ENCODE measurements at regions not wholly inside any gene's neighbourhood (a gene's known extent, or its start where the extent isn't known, plus 50 kb on each side); places are given as distances from the start of the nearest gene placed in this dataset.

DNA sequence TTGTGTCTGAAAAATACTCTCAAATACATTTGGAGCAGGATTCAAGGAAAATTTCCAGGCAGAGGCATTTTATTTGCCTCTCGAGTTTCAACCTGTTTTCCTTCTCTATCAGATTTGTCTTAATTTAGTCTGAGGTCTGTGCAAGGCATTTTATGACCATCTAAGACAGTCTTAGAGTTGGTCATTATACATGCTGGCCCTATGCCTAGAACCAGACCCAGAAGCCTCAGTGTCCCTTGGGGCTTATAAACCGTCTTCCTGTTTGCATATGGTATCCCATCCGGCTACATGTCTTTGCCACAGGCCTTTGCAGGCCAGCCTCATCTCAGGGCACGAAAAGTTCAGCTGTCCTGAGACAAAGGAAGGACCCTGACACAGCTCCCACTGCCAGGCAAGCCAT lies 346.1 kb downstream of the SIPA1L2 start:
- no peak overlapping the region for H3K9ac ChIP-seq (ENCODE audit: low read length)
- H3F3A ChIP-seq (ENCODE audit: insufficient read depth, low read length, poor library complexity, severe bottlenecking) = no peaks in the 10 kb centered on the region
- H3K36me3 ChIP-seq (ENCODE audit: insufficient read depth, low read length) = no peaks in the 10 kb centered on the region
- no peak overlapping the region for H2AFZ ChIP-seq (ENCODE audit: low read depth, low read length)
- H3K9me2 ChIP-seq (ENCODE audit: insufficient read depth, low read length) = no peaks in the 10 kb centered on the region
- no peaks in the 10 kb centered on the region for H3K79me2 ChIP-seq (replicated peaks; ENCODE audit: insufficient read depth, low read length)
- H3K27ac ChIP-seq (ENCODE audit: low read length) = no peak overlapping the region
- no peak overlapping the region for H3K4me3 ChIP-seq (ENCODE audit: low read length)
- no peaks in the 10 kb centered on the region for H3K27me3 ChIP-seq (ENCODE audit: insufficient read depth, low read depth, low read length)
- no peak overlapping the region for H3K4me2 ChIP-seq (ENCODE audit: low read length)
- H4K20me1 ChIP-seq (ENCODE audit: insufficient read depth) = no peaks in the 10 kb centered on the region
- TF ChIP-seq POLR2AphosphoS5 (IDR thresholded peaks at IDR 0.05) = no peak
- no peak for TF ChIP-seq TAF1 (IDR thresholded peaks at IDR 0.05; ENCODE audit: low read depth)
- TF ChIP-seq MXI1 (conservative IDR thresholded peaks at IDR 0.05; ENCODE audit: poor library complexity, severe bottlenecking) = no peak
- TF ChIP-seq RAD21 (conservative IDR thresholded peaks at IDR 0.05) = no peak
- TF ChIP-seq, protein P1, sequence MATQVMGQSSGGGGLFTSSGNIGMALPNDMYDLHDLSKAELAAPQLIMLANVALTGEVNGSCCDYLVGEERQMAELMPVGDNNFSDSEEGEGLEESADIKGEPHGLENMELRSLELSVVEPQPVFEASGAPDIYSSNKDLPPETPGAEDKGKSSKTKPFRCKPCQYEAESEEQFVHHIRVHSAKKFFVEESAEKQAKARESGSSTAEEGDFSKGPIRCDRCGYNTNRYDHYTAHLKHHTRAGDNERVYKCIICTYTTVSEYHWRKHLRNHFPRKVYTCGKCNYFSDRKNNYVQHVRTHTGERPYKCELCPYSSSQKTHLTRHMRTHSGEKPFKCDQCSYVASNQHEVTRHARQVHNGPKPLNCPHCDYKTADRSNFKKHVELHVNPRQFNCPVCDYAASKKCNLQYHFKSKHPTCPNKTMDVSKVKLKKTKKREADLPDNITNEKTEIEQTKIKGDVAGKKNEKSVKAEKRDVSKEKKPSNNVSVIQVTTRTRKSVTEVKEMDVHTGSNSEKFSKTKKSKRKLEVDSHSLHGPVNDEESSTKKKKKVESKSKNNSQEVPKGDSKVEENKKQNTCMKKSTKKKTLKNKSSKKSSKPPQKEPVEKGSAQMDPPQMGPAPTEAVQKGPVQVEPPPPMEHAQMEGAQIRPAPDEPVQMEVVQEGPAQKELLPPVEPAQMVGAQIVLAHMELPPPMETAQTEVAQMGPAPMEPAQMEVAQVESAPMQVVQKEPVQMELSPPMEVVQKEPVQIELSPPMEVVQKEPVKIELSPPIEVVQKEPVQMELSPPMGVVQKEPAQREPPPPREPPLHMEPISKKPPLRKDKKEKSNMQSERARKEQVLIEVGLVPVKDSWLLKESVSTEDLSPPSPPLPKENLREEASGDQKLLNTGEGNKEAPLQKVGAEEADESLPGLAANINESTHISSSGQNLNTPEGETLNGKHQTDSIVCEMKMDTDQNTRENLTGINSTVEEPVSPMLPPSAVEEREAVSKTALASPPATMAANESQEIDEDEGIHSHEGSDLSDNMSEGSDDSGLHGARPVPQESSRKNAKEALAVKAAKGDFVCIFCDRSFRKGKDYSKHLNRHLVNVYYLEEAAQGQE (IDR thresholded peaks at IDR 0.05; ENCODE audit: borderline replicate concordance) = no peak
- no peak for TF ChIP-seq EZH2 (IDR thresholded peaks at IDR 0.05; ENCODE audit: borderline replicate concordance, insufficient read depth, low read length, poor library complexity, severe bottlenecking)
- TF ChIP-seq, protein P2, sequence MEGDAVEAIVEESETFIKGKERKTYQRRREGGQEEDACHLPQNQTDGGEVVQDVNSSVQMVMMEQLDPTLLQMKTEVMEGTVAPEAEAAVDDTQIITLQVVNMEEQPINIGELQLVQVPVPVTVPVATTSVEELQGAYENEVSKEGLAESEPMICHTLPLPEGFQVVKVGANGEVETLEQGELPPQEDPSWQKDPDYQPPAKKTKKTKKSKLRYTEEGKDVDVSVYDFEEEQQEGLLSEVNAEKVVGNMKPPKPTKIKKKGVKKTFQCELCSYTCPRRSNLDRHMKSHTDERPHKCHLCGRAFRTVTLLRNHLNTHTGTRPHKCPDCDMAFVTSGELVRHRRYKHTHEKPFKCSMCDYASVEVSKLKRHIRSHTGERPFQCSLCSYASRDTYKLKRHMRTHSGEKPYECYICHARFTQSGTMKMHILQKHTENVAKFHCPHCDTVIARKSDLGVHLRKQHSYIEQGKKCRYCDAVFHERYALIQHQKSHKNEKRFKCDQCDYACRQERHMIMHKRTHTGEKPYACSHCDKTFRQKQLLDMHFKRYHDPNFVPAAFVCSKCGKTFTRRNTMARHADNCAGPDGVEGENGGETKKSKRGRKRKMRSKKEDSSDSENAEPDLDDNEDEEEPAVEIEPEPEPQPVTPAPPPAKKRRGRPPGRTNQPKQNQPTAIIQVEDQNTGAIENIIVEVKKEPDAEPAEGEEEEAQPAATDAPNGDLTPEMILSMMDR (IDR thresholded peaks at IDR 0.05; ENCODE audit: poor library complexity, severe bottlenecking) = no peak
- no peak for TF ChIP-seq SMC3 (conservative IDR thresholded peaks at IDR 0.05; ENCODE audit: poor library complexity)
- no peak for TF ChIP-seq EP300 (conservative IDR thresholded peaks at IDR 0.05; ENCODE audit: poor library complexity, severe bottlenecking)
- no peaks in the 10 kb centered on the region for H3K9me3 ChIP-seq (ENCODE audit: low read length)

DNA sequence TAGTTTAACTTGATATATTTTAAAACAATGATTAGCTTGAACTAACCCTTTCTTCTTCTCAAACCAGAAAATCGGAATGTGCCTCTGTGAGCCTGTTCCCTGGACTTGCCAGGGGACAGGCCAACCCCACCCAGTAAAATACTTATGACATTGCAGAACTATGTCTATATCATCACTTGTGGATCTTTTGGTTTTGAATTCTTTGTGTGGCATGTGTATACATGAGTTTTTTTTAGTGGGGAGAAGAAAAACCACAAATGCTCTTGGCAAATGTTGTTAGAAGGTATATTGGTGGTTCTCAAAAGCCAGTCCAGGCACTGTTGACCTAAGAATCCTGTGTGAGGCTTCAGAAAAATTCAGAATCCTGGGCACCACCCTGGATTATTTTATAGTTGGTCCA lies 347.4 kb downstream of the SIPA1L2 start:
- H3K27ac ChIP-seq (ENCODE audit: low read length) = no peak overlapping the region

More for the DNA sequence above, 347.4 kb downstream of the SIPA1L2 start:
- no peaks in the 10 kb centered on the region for H3F3A ChIP-seq (ENCODE audit: insufficient read depth, low read length, poor library complexity, severe bottlenecking)
- no peak overlapping the region for H3K4me2 ChIP-seq (ENCODE audit: low read length)
- no peak overlapping the region for H3K9ac ChIP-seq (ENCODE audit: low read length)
- no peaks in the 10 kb centered on the region for H3K79me2 ChIP-seq (replicated peaks; ENCODE audit: insufficient read depth, low read length)
- no peak for TF ChIP-seq RAD21 (conservative IDR thresholded peaks at IDR 0.05)
- TF ChIP-seq SMC3 (conservative IDR thresholded peaks at IDR 0.05; ENCODE audit: poor library complexity) = no peak
- no peak for TF ChIP-seq MXI1 (conservative IDR thresholded peaks at IDR 0.05; ENCODE audit: poor library complexity, severe bottlenecking)
- TF ChIP-seq EZH2 (IDR thresholded peaks at IDR 0.05; ENCODE audit: borderline replicate concordance, insufficient read depth, low read length, poor library complexity, severe bottlenecking) = no peak
- TF ChIP-seq EP300 (conservative IDR thresholded peaks at IDR 0.05; ENCODE audit: poor library complexity, severe bottlenecking) = no peak
- no peak for TF ChIP-seq TAF1 (IDR thresholded peaks at IDR 0.05; ENCODE audit: low read depth)
- TF ChIP-seq, protein P1 (IDR thresholded peaks at IDR 0.05; ENCODE audit: borderline replicate concordance) = no peak
- TF ChIP-seq, protein P2 (IDR thresholded peaks at IDR 0.05; ENCODE audit: poor library complexity, severe bottlenecking) = no peak
- no peak for TF ChIP-seq POLR2AphosphoS5 (IDR thresholded peaks at IDR 0.05)
- H3K4me3 ChIP-seq (ENCODE audit: low read length) = no peak overlapping the region
- H4K20me1 ChIP-seq (ENCODE audit: insufficient read depth) = no peaks in the 10 kb centered on the region
- no peaks in the 10 kb centered on the region for H3K36me3 ChIP-seq (ENCODE audit: insufficient read depth, low read length)
- no peaks in the 10 kb centered on the region for H3K9me2 ChIP-seq (ENCODE audit: insufficient read depth, low read length)
- H3K27me3 ChIP-seq (ENCODE audit: insufficient read depth, low read depth, low read length) = no peaks in the 10 kb centered on the region
- no peak overlapping the region for H2AFZ ChIP-seq (ENCODE audit: low read depth, low read length)
- H3K9me3 ChIP-seq (ENCODE audit: low read length) = no peaks in the 10 kb centered on the region
